GM19397 (cell line): ENCODE measurements at regions not wholly inside any gene's neighbourhood (a gene's known extent, or its start where the extent isn't known, plus 50 kb on each side); places are given as distances from the start of the nearest gene placed in this dataset.
"Not testable (repeated sequence)": the region's sequence is repeated elsewhere in the genome, so short reads cannot be mapped to it uniquely, and the experiment has no call there.

Experiments used
- ATAC-seq: cut with Tn5 transposase; IDR thresholded peaks from one replicate; pipeline ENCODE4 v1.9.1; 2021; ENCODE audit warnings: mild to moderate bottlenecking, moderate library complexity; ENCODE audit not compliant: unreplicated experiment

DNA sequence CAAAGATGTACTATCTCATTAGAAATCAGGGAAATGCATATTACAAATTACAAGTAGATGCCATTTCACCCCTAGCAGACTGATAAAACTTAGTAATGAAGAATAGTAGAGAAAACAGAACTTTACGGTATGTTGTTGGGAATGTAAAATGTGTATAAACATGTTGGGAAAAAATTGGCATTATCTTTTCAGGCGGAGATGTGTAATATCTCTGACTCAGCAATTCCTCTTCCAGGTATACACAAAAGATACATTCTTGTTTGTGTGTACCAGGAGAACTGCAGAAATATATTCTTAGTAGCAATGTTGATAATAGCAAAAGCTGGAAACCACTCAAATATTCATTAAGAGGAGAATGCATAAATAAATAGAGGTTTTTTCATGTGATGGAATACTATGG, 204.5 kb downstream of the LPIN1 start:
- ATAC-seq, result no peak

- ATAC-seq, result not testable (repeated sequence)
Measured at GRCh38 chr2:11951492-11951891, 205.1 kb downstream of the LPIN1 start.

DNA sequence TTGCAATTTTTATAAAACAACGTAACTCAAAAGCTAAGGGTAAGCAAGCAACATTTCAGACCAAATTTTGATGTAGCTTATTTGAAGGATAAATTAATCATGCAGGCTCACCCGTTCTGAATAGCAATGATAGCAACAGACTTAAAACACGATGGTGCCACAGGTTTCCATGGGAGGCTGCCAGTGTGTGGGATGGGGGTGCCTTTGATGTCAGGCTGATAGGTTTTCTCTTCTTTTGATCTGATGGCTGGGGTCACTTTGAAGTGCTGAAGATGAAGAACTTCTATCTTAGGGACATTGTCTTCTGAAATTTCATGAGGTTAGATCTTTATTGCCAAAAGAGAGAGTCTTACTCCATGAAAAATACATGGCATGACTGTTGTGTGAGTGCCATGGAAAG, 206.8 kb downstream of the LPIN1 start:
- ATAC-seq, result no peak

DNA sequence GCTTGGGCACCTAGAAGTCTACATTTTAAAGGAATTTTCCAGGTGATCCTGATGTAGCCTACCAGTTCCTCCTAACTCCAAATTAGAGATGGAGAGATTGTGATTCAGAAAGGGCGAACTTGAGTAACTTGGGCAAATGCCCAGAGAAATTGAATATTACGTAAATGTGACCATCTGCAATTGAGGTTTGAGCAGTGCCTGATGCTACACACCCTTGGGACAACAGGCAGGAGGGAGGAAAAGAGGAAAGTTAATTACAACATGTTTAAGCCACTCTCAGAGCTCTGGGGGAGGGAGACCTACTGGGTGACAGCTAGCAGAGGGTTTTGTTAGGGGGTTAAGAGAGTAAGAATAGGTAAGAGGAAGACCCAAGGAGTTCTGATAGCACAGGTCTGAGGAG, 208.9 kb downstream of the LPIN1 start:
- ATAC-seq, result no peak

GRCh38 chr2:11955884-11956291, 209.5 kb downstream of the LPIN1 start:
- no peak for ATAC-seq

DNA sequence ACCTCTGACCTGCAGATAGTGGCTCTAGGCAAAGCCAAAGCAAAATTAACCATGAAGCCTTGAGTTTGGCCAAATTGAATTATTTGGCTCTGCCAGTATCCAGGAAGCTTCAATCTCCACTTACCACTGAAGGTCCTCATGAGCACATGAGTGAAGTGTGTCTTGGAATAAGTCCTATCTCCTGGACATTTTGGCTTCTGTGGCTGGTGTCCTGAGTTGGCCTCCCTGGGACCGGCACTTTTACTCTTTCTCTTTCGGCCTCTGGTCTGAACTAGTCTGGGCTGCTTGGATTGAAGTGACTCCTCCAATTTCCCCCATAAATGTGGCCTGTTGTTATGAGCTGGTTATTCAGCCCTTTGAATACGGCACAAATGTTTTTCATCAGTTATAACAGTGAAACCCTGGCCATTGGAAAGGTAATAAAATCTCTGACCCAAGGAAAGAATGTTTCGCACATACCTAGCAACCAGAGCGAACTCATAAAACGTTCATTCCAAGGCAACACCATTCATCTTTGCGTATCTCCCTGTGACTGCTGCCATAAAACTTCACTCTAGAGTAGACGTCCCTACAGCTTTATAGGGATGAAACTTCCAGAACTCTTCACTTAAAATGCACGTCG, 216.4 kb downstream of the LPIN1 start:
- no peak for ATAC-seq

- no peak for ATAC-seq
Measured at GRCh38 chr2:11963966-11964365, 217.5 kb downstream of the LPIN1 start.

DNA sequence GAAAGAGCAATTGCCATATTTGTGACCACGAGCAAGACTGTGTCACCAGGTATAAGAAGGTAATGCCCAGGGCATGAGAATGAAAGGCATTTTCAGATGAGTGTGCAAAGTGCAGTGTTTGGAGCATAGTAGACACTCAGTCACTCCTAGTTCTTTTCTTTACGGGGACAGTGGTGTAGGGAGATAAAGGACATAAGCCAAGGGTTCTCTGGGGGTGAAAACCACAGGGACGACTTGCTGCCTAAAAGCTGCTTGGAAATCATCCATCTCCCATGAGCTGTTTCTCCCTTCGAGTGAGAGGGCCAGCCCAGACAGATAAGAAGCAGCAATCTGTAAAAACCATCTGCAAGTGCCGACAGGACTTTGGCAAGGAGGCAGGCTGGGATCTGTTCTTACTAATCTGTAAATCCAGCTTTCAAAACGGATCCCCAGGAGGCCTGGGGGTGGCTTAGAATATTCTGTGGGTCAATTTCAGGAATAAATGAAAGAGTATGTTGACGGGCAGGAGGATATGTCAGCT, 221.6 kb downstream of the LPIN1 start:
- ATAC-seq, result no peak

GRCh38 chr2:11968521-11968920, 222.1 kb downstream of the LPIN1 start:
- ATAC-seq, result no peak

- ATAC-seq, result no peak
Measured at GRCh38 chr2:11969774-11970173, 223.3 kb downstream of the LPIN1 start.

GRCh38 chr2:11974573-11974972, 228.1 kb downstream of the LPIN1 start:
- no peak for ATAC-seq

DNA sequence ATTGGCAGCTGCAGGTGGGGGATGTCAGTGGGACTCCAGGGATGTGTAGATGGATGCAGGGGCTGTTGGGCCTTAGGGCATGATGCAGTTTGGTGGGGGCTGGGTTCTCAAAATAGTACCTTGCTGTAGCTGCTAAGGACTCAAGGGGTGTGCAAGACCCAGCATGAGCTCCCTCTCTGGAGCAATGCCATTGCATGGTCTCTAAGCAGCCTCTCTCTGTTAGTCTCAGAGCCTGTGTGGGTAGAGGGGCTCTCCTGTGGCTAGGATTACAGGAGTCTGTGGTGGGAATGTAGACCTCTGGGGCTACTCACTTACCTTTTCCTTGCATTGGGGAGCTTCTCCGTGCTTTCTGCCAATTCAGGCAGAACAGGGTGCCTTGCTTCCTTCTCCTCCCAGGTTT, 228.9 kb downstream of the LPIN1 start:
- ATAC-seq, result no peak

DNA sequence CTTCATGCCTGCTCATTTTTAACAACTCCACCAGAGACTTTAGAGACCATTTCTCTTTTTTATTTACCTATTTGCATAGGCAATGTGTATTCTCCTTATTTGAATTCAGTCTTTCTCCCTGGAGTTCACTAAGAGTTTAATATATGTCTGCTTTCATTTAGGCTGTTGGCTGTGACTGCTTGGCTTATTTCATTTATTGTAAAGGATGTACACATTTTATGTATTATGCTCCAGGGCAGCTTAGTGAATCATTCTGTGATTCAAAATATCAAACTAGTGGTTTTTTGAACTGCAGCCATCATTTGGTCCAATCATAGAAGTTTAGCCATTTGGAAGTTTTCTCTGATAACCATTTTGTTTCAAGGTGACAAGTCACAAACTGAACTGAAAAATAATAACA, 229.6 kb downstream of the LPIN1 start:
- ATAC-seq, result no peak

GRCh38 chr2:11977766-11978524, 231.5 kb downstream of the LPIN1 start:
- no peak for ATAC-seq

GRCh38 chr2:11980809-11981208, 234.4 kb downstream of the LPIN1 start:
- ATAC-seq, result no peak

- ATAC-seq, result no peak
Measured at GRCh38 chr2:11983401-11983800, 237.0 kb downstream of the LPIN1 start.

DNA sequence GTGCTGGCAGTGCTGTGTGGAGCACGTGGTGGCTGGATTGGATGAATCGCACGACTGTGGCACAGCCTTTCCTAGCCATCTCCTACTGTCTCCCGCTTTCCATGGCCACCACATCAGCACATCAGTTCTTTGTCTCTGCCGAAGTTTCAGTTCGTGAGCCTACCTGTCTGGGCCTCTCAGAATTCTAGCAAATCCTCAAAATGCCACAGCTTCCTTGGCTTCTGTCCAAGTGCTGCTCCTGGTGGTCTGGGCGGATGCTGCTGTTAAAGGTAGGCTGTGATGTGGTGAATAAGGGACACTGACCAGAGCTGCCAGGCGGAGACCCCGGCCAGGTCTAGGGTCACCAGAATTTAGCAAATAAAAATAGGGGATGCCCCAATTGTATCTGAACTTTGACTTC, 237.4 kb downstream of the LPIN1 start:
- ATAC-seq, result no peak

- no peak for ATAC-seq
Measured at GRCh38 chr2:11984316-11985158, 238.1 kb downstream of the LPIN1 start.

GRCh38 chr2:11985817-11986566, 239.6 kb downstream of the LPIN1 start:
- ATAC-seq, result no peak

DNA sequence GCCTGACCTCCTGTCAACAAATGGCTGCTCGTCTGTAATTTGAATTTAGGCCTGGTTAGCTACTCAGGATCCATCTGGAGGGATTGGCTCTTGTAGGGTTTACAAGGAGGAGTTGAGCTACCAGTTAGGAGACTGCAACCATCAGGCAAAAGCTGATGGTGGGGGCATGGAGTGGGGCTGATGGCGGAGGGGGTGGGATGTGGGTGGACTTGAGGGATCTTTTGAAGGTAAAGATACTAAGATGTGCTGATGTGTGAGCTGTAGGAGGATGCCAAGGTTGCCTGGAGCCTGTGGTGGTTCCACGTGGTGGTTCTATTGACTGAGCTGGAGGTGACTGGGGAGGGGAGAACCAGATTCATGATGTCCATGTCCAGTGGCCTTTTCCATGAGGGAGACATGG, 240.7 kb downstream of the LPIN1 start:
- no peak for ATAC-seq
